ENCODE measurements at regions not wholly inside any gene's neighbourhood (a gene's known extent, or its start where the extent isn't known, plus 50 kb on each side); places are given as distances from the start of the nearest gene placed in this dataset.

GRCh38 chr11:119845756-119846155, 116.8 kb upstream of the NECTIN1 start:
- TF ChIP-seq CTCF (IDR thresholded peaks at IDR 0.05; ENCODE audit: poor library complexity) (no peak), EZH2 (IDR thresholded peaks at IDR 0.05; ENCODE audit: borderline replicate concordance) (no peak), EZH2phosphoT487 (IDR thresholded peaks at IDR 0.05; ENCODE audit: low read depth, severe bottlenecking, unreplicated experiment) (no peak)

All from hepatocyte (in vitro differentiated cells).